NOMO-1 treated with DMSO at 0.1 percent for 48 hours (cell line): ENCODE measurements at regions not wholly inside any gene's neighbourhood (a gene's known extent, or its start where the extent isn't known, plus 50 kb on each side); places are given as distances from the start of the nearest gene placed in this dataset.
"Not testable (repeated sequence)": the region's sequence is repeated elsewhere in the genome, so short reads cannot be mapped to it uniquely, and the experiment has no call there.

Experiments
- DNase-seq: peaks from one replicate; lab custom pipeline; 2025; ENCODE audit not compliant: unreplicated experiment; lab: John Stamatoyannopoulos, UW

GRCh38 chr4:9604031-9604892 lies 160.0 kb downstream of the DEFB131A start:
- peak; percentile 64 for DNase-seq

GRCh38 chr4:9604893-9605190 lies 160.6 kb downstream of the DEFB131A start:
- DNase-seq = not testable (repeated sequence)

GRCh38 chr4:9608300-9608699 lies 164.1 kb downstream of the DEFB131A start:
- DNase-seq = no peak

- not testable (repeated sequence) for DNase-seq
Measured at GRCh38 chr4:9610321-9610720, 166.1 kb downstream of the DEFB131A start.

GRCh38 chr4:9611101-9611500 lies 166.9 kb downstream of the DEFB131A start:
- no peak for DNase-seq

- DNase-seq = not testable (repeated sequence)
Measured at GRCh38 chr4:9636411-9636810, 145.0 kb upstream of the DRD5 start.

- not testable (repeated sequence) for DNase-seq
Measured at GRCh38 chr4:9659678-9660077, 121.8 kb upstream of the DRD5 start.

- DNase-seq = not testable (repeated sequence)
Measured at GRCh38 chr4:9660955-9661354, 120.5 kb upstream of the DRD5 start.

GRCh38 chr4:9670725-9671124 lies 110.7 kb upstream of the DRD5 start:
- DNase-seq = not testable (repeated sequence)

GRCh38 chr4:9677357-9677756 lies 104.1 kb upstream of the DRD5 start:
- not testable (repeated sequence) for DNase-seq

GRCh38 chr4:9679704-9680478 lies 101.5 kb upstream of the DRD5 start:
- no peak for DNase-seq

GRCh38 chr4:9683174-9683573 lies 98.3 kb upstream of the DRD5 start:
- not testable (repeated sequence) for DNase-seq

GRCh38 chr4:9685016-9685415 lies 96.4 kb upstream of the DRD5 start:
- not testable (repeated sequence) for DNase-seq

GRCh38 chr4:9685692-9686091 lies 95.7 kb upstream of the DRD5 start:
- no peak for DNase-seq

- DNase-seq = not testable (repeated sequence)
Measured at GRCh38 chr4:9690636-9691237, 90.7 kb upstream of the DRD5 start.

GRCh38 chr4:9691238-9692065 lies 90.0 kb upstream of the DRD5 start:
- peak; percentile 86 for DNase-seq

GRCh38 chr4:9692791-9693491 lies 88.5 kb upstream of the DRD5 start:
- DNase-seq = not testable (repeated sequence)

GRCh38 chr4:9694403-9694802 lies 87.0 kb upstream of the DRD5 start:
- DNase-seq = not testable (repeated sequence)

GRCh38 chr4:9695994-9696393 lies 85.4 kb upstream of the DRD5 start:
- not testable (repeated sequence) for DNase-seq

- DNase-seq = not testable (repeated sequence)
Measured at GRCh38 chr4:9696561-9696960, 84.9 kb upstream of the DRD5 start.
